H9 (cell line): ENCODE measurements at regions not wholly inside any gene's neighbourhood (a gene's known extent, or its start where the extent isn't known, plus 50 kb on each side); places are given as distances from the start of the nearest gene placed in this dataset.

Experiments used
- DNase-seq: peaks from one replicate; pipeline ENCODE4 v3.0.0-alpha.2; 2017
- H2AFZ ChIP-seq: one replicate; pipeline ENCODE4 v1.6.1; 2013; ENCODE audit warnings: mild to moderate bottlenecking, low read length, control low read depth, moderate library complexity
- H2AK5ac ChIP-seq: 2 replicates; pipeline ENCODE4 v1.6.1; 2013; ENCODE audit warnings: low read length, control low read depth, mixed read lengths; ENCODE audit not compliant: insufficient read length
- H2BK120ac ChIP-seq: one replicate; pipeline ENCODE4 v1.6.1; 2013; ENCODE audit warnings: low read depth, mild to moderate bottlenecking, low read length, control low read depth, inconsistent platforms; ENCODE audit not compliant: poor library complexity, severe bottlenecking
- H2BK12ac ChIP-seq: 2 replicates; pipeline ENCODE4 v1.6.1; 2013; ENCODE audit warnings: low read length, control low read depth, mixed read lengths, low read depth; ENCODE audit not compliant: insufficient read length
- H2BK15ac ChIP-seq: 2 replicates; pipeline ENCODE4 v1.6.1; 2013; ENCODE audit warnings: low read depth, low read length, control low read depth
- H2BK20ac ChIP-seq: one replicate; pipeline ENCODE4 v1.6.1; 2013; ENCODE audit warnings: low read depth, mild to moderate bottlenecking, low read length, control low read depth, inconsistent platforms; ENCODE audit not compliant: poor library complexity, severe bottlenecking
- H2BK5ac ChIP-seq: 2 replicates; pipeline ENCODE4 v1.6.1; 2013; ENCODE audit warnings: low read length, control low read depth, mixed read lengths; ENCODE audit not compliant: insufficient read length
- H3K14ac ChIP-seq: 2 replicates; pipeline ENCODE4 v1.6.1; 2013; ENCODE audit warnings: low read length, control low read depth; ENCODE audit not compliant: insufficient read depth
- H3K18ac ChIP-seq: 2 replicates; pipeline ENCODE4 v1.6.1; 2013; ENCODE audit warnings: low read depth, mild to moderate bottlenecking, mixed read lengths, low read length, control low read depth; ENCODE audit not compliant: insufficient read length
- H3K23ac ChIP-seq: 2 replicates; pipeline ENCODE4 v1.6.1; 2013; ENCODE audit warnings: low read length, control low read depth, mixed read lengths, low read depth; ENCODE audit not compliant: insufficient read length
- H3K23me2 ChIP-seq: 2 replicates; pipeline ENCODE4 v1.6.1; 2013; ENCODE audit warnings: low read depth, mild to moderate bottlenecking, mixed read lengths, low read length, control low read depth; ENCODE audit not compliant: insufficient read length, poor library complexity, severe bottlenecking
- H3K27ac ChIP-seq: 2 replicates; pipeline ENCODE4 v1.5.1; 2013; ENCODE audit warnings: low read length, control low read depth, mixed read lengths, low read depth; ENCODE audit not compliant: insufficient read length
- H3K27me3 ChIP-seq: 2 replicates; pipeline ENCODE4 v1.6.1; 2013; ENCODE audit warnings: low read length, control low read depth, inconsistent platforms; ENCODE audit not compliant: insufficient read depth
- H3K4ac ChIP-seq: 2 replicates; pipeline ENCODE4 v1.6.1; 2013; ENCODE audit warnings: low read depth, mild to moderate bottlenecking, control low read depth, inconsistent platforms, low read length, moderate library complexity
- H3K4me1 ChIP-seq: 2 replicates; pipeline ENCODE4 v1.6.1; 2013; ENCODE audit warnings: low read length, control low read depth, inconsistent platforms; ENCODE audit not compliant: insufficient read depth
- H3K4me2 ChIP-seq: 2 replicates; pipeline ENCODE4 v1.6.1; 2013; ENCODE audit warnings: low read length, control low read depth, mixed read lengths; ENCODE audit not compliant: insufficient read length, insufficient read depth
- H3K56ac ChIP-seq: 2 replicates; pipeline ENCODE4 v1.6.1; 2013; ENCODE audit warnings: low read depth, mild to moderate bottlenecking, mixed read lengths, low read length, control low read depth; ENCODE audit not compliant: insufficient read length
- H3K79me1 ChIP-seq: 2 replicates; pipeline ENCODE4 v1.6.1; 2013; ENCODE audit warnings: low read depth, mild to moderate bottlenecking, moderate library complexity, low read length, control low read depth, inconsistent platforms; ENCODE audit not compliant: insufficient read depth, poor library complexity, severe bottlenecking
- H3K79me2 ChIP-seq: 2 replicates; pipeline ENCODE4 v1.6.1; 2013; ENCODE audit warnings: low read length, control low read depth, inconsistent platforms; ENCODE audit not compliant: insufficient read depth
- H3K9ac ChIP-seq: 2 replicates; pipeline ENCODE4 v1.6.1; 2013; ENCODE audit warnings: low read length, control low read depth, mixed read lengths; ENCODE audit not compliant: insufficient read length; ENCODE audit errors: extremely low read depth
- H3K9me3 ChIP-seq: one replicate; pipeline ENCODE4 v1.6.1; 2013; ENCODE audit warnings: low read depth, low read length, inconsistent platforms; ENCODE audit not compliant: control insufficient read depth
- H3T11ph ChIP-seq: one replicate; pipeline ENCODE4 v1.6.1; 2013; ENCODE audit warnings: mild to moderate bottlenecking, low read length, control low read depth, inconsistent platforms
- H4K20me1 ChIP-seq: one replicate; pipeline ENCODE4 v1.6.1; 2013; ENCODE audit not compliant: control insufficient read depth, insufficient read length, insufficient read depth
- H4K5ac ChIP-seq: 2 replicates; pipeline ENCODE4 v1.6.1; 2013; ENCODE audit warnings: low read depth, mild to moderate bottlenecking, mixed read lengths, low read length, control low read depth; ENCODE audit not compliant: insufficient read length
- H4K8ac ChIP-seq: replicated peaks from 2 replicates; pipeline ENCODE4 v1.6.1; 2013; ENCODE audit warnings: low read length, control low read depth, mixed read lengths, low read depth; ENCODE audit not compliant: insufficient read length
- H4K91ac ChIP-seq: 2 replicates; pipeline ENCODE4 v1.6.1; 2013; ENCODE audit warnings: low read depth, mild to moderate bottlenecking, moderate library complexity, mixed read lengths, low read length, control low read depth; ENCODE audit not compliant: insufficient read length
- H3K27ac Mint-ChIP-seq, 3 experiments: 2 replicates in 2 of 3; 3 replicates in 1 of 3; pipeline ENCODE4 v1.8.0; 2020 to 2021; ENCODE audit warnings: mixed read lengths in 3 of 3, mild to moderate bottlenecking in 1 of 3, moderate library complexity in 1 of 3
- H3K27me3 Mint-ChIP-seq: 2 replicates; pipeline ENCODE4 v1.8.0; 2021; ENCODE audit warnings: low read depth, mild to moderate bottlenecking, moderate library complexity, mixed read lengths
- H3K36me3 Mint-ChIP-seq, 3 experiments: 2 replicates in 2 of 3; 3 replicates in 1 of 3; pipeline ENCODE4 v1.8.0; 2020 to 2021; ENCODE audit warnings: low read depth in 3 of 3, mixed read lengths in 3 of 3; ENCODE audit not compliant: insufficient read depth in 1 of 3
- H3K4me1 Mint-ChIP-seq, 2 experiments: 2 replicates each; pipeline ENCODE4 v1.8.0; 2020; ENCODE audit warnings: mixed read lengths in 2 of 2
- H3K4me3 Mint-ChIP-seq, 2 experiments: 2 replicates in 1 of 2; 3 replicates in 1 of 2; pipeline ENCODE4 v1.8.0; 2020 to 2021; ENCODE audit warnings: mild to moderate bottlenecking in 2 of 2, mixed read lengths in 2 of 2, moderate library complexity in 1 of 2
- H3K9me3 Mint-ChIP-seq, 2 experiments: 2 replicates in 1 of 2; 3 replicates in 1 of 2; pipeline ENCODE4 v1.8.0; 2020; ENCODE audit warnings: mild to moderate bottlenecking in 2 of 2, mixed read lengths in 2 of 2, moderate library complexity in 1 of 2
- WGBS: extraction: QIAGEN DNeasy Blood & Tissue Kit; methylation state at CpG from one replicate; pipeline ENCODE4 v1.1.7; 2013; ENCODE audit warnings: missing lambda C conversion rate, low lambda C conversion rate, mixed read lengths; ENCODE audit not compliant: insufficient read length; ENCODE audit errors: extremely low coverage; 5-methylcytosine and 5-hydroxymethylcytosine counted together
- TF ChIP-seq, protein P1 (sequence below): fragments of 200-600 bp; sonication (generic); conservative IDR thresholded peaks from 3 replicates; pipeline ENCODE4 v1.8.0; 2021; ENCODE audit warnings: antibody characterized with exemption, mild to moderate bottlenecking

DNA sequence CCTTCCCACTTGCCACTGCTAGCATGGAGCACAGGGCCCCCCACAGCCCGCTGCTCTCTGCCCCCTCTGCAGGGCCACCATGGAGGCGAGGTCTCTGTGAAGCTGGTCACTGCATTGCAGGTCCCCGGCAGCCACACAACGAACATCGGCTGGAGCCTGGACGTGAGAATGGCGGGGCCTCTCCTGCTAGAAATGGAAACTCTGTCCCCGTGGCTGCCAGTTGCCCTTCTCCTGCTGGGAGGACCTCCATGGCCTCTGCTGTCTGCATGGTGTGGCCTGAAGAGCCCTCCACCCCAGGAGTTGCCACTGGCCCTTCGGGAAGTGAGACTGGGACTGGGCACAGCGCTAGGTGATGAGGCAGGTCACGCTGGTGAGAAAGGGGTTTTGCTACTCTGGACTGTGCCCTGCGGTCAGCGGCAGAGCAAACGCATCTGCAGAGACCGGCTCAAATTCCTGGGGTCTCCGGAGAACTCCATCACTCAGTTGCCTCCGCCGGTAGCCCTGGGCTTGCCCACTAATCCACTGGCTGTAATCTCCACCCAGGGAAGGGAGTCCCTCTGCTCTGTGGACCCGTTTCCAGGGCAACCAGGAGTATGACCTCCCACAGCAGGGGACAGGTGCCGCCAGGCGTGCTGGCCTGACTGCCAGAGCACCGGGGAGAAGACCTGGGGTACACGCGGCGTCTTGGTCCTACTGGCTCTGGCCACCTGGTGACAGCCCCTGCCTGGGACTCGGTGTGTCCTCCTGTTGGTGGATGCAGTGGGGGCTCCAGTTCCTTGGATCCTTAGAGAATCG, 806.3 kb downstream of the BRD1 start:
- Mint-ChIP-seq H3K4me1 (0 out of 4 replicates have a peak, but pooled peaks cover 2 to 3% of the 10 kb centered on the region in 2 experiments), H3K36me3 (no peaks in the 10 kb centered on the region), H3K4me3 (no peak overlapping the region), H3K9me3 (no peaks in the 10 kb centered on the region; a peak in 1 of 5 replicates), H3K27me3 (peaks cover 3% of the 10 kb centered on the region), H3K27ac (no peak overlapping the region; a peak in 1 of 7 replicates)
- no peak overlapping the region for H3K23ac ChIP-seq
- no peak overlapping the region for H4K5ac ChIP-seq
- no peak overlapping the region for H4K8ac ChIP-seq
- no CpG with 5 or more reads among the region's 27 CpGs for WGBS
- H3K4ac ChIP-seq, result no peak overlapping the region
- H3K4me2 ChIP-seq, result no peak overlapping the region
- H2BK15ac ChIP-seq, result no peak overlapping the region
- H3K18ac ChIP-seq, result no peak overlapping the region
- no peaks in the 10 kb centered on the region for H3K23me2 ChIP-seq
- no peak overlapping the region for H3K9ac ChIP-seq
- no peaks in the 10 kb centered on the region for H3K79me2 ChIP-seq
- no peaks in the 10 kb centered on the region for H3K4me1 ChIP-seq
- no peak overlapping the region for H2BK20ac ChIP-seq
- H3T11ph ChIP-seq, result no peak overlapping the region
- H2BK120ac ChIP-seq, result no peak overlapping the region
- H3K27ac ChIP-seq, result no peak overlapping the region
- no peak overlapping the region for H4K91ac ChIP-seq
- no peak overlapping the region for H2BK5ac ChIP-seq
- no peak overlapping the region for H2AK5ac ChIP-seq
- no peaks in the 10 kb centered on the region for H3K79me1 ChIP-seq
- H3K9me3 ChIP-seq, result no peaks in the 10 kb centered on the region
- no peaks in the 10 kb centered on the region for H3K27me3 ChIP-seq
- peak; percentile 14 for DNase-seq
- no peak overlapping the region for H2AFZ ChIP-seq
- no peak overlapping the region for H2BK12ac ChIP-seq
- no peak overlapping the region; the same call in 1 of the 2 replicates for H3K14ac ChIP-seq
- H4K20me1 ChIP-seq, result no peaks in the 10 kb centered on the region
- no peak overlapping the region for H3K56ac ChIP-seq
- TF ChIP-seq, protein P1, sequence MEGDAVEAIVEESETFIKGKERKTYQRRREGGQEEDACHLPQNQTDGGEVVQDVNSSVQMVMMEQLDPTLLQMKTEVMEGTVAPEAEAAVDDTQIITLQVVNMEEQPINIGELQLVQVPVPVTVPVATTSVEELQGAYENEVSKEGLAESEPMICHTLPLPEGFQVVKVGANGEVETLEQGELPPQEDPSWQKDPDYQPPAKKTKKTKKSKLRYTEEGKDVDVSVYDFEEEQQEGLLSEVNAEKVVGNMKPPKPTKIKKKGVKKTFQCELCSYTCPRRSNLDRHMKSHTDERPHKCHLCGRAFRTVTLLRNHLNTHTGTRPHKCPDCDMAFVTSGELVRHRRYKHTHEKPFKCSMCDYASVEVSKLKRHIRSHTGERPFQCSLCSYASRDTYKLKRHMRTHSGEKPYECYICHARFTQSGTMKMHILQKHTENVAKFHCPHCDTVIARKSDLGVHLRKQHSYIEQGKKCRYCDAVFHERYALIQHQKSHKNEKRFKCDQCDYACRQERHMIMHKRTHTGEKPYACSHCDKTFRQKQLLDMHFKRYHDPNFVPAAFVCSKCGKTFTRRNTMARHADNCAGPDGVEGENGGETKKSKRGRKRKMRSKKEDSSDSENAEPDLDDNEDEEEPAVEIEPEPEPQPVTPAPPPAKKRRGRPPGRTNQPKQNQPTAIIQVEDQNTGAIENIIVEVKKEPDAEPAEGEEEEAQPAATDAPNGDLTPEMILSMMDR, result no peak
